ENCODE measurements at regions not wholly inside any gene's neighbourhood (a gene's known extent, or its start where the extent isn't known, plus 50 kb on each side); places are given as distances from the start of the nearest gene placed in this dataset.

DNA sequence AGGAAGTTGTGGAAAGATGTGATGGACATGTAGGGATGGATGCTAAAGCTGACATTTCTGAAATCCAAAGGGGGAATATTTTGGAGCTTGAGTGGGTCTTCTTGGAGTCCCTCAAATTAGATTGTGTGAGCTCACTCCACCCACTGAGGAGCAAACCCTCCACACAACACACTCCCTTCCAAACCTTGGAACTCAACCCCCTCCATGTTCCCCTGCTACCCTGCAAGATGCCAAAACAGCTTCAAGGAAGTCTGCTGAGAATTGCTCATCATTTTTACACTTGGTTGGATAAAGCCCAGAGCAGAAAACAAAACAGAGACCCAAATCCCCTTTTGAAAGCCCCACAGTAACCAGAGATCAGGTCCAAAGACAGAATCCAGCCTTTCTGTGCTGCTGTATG lies 103.3 kb upstream of the ERCC4 start:
- TF ChIP-seq EZH2 (IDR thresholded peaks at IDR 0.05; ENCODE audit: borderline replicate concordance, control insufficient read depth, low read depth, low read length) (no peak), ZSCAN29 (IDR thresholded peaks at IDR 0.05) (no peak)
- TF ChIP-seq, protein P1, sequence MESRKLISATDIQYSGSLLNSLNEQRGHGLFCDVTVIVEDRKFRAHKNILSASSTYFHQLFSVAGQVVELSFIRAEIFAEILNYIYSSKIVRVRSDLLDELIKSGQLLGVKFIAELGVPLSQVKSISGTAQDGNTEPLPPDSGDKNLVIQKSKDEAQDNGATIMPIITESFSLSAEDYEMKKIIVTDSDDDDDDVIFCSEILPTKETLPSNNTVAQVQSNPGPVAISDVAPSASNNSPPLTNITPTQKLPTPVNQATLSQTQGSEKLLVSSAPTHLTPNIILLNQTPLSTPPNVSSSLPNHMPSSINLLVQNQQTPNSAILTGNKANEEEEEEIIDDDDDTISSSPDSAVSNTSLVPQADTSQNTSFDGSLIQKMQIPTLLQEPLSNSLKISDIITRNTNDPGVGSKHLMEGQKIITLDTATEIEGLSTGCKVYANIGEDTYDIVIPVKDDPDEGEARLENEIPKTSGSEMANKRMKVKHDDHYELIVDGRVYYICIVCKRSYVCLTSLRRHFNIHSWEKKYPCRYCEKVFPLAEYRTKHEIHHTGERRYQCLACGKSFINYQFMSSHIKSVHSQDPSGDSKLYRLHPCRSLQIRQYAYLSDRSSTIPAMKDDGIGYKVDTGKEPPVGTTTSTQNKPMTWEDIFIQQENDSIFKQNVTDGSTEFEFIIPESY (IDR thresholded peaks at IDR 0.05) = no peak
